ENCODE measurements at regions not wholly inside any gene's neighbourhood (a gene's known extent, or its start where the extent isn't known, plus 50 kb on each side); places are given as distances from the start of the nearest gene placed in this dataset.

GRCh38 chr22:25402160-25402500 lies 162.3 kb upstream of the GRK3 start:
- TF ChIP-seq, protein P1, sequence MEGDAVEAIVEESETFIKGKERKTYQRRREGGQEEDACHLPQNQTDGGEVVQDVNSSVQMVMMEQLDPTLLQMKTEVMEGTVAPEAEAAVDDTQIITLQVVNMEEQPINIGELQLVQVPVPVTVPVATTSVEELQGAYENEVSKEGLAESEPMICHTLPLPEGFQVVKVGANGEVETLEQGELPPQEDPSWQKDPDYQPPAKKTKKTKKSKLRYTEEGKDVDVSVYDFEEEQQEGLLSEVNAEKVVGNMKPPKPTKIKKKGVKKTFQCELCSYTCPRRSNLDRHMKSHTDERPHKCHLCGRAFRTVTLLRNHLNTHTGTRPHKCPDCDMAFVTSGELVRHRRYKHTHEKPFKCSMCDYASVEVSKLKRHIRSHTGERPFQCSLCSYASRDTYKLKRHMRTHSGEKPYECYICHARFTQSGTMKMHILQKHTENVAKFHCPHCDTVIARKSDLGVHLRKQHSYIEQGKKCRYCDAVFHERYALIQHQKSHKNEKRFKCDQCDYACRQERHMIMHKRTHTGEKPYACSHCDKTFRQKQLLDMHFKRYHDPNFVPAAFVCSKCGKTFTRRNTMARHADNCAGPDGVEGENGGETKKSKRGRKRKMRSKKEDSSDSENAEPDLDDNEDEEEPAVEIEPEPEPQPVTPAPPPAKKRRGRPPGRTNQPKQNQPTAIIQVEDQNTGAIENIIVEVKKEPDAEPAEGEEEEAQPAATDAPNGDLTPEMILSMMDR (IDR thresholded peaks at IDR 0.05) = no peak
- no peak for TF ChIP-seq POLR2A (IDR thresholded peaks at IDR 0.05)
